ENCODE measurements at regions not wholly inside any gene's neighbourhood (a gene's known extent, or its start where the extent isn't known, plus 50 kb on each side); places are given as distances from the start of the nearest gene placed in this dataset.

- H3K27me3 ChIP-seq (ENCODE audit: insufficient read depth, poor library complexity, severe bottlenecking), result no peaks in the 10 kb centered on the region
- no peak for ATAC-seq (ENCODE audit: low read depth)
- no peak overlapping the region for H3K27ac ChIP-seq (ENCODE audit: poor library complexity, severe bottlenecking)
- no peaks in the 10 kb centered on the region for H3K4me1 ChIP-seq (ENCODE audit: insufficient read depth, poor library complexity, severe bottlenecking)
- no peak for DNase-seq (ENCODE audit: low spot score)
- H3K4me3 ChIP-seq (ENCODE audit: severe bottlenecking), result no peak overlapping the region
- no peaks in the 10 kb centered on the region for H3K36me3 ChIP-seq (ENCODE audit: low read depth)
- no peaks in the 10 kb centered on the region for H3K9me3 ChIP-seq (ENCODE audit: severe bottlenecking)
- TF ChIP-seq, protein P1, sequence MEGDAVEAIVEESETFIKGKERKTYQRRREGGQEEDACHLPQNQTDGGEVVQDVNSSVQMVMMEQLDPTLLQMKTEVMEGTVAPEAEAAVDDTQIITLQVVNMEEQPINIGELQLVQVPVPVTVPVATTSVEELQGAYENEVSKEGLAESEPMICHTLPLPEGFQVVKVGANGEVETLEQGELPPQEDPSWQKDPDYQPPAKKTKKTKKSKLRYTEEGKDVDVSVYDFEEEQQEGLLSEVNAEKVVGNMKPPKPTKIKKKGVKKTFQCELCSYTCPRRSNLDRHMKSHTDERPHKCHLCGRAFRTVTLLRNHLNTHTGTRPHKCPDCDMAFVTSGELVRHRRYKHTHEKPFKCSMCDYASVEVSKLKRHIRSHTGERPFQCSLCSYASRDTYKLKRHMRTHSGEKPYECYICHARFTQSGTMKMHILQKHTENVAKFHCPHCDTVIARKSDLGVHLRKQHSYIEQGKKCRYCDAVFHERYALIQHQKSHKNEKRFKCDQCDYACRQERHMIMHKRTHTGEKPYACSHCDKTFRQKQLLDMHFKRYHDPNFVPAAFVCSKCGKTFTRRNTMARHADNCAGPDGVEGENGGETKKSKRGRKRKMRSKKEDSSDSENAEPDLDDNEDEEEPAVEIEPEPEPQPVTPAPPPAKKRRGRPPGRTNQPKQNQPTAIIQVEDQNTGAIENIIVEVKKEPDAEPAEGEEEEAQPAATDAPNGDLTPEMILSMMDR (IDR thresholded peaks at IDR 0.05; ENCODE audit: poor library complexity, severe bottlenecking), result no peak
These were observed 90.9 kb upstream of the RNF32 start for GRCh38 chr7:156549636-156550035.

- no peaks in the 10 kb centered on the region for H3K36me3 ChIP-seq (ENCODE audit: low read depth)
- H3K4me1 ChIP-seq (ENCODE audit: insufficient read depth, poor library complexity, severe bottlenecking), result no peaks in the 10 kb centered on the region
- no peak overlapping the region for H3K4me3 ChIP-seq (ENCODE audit: severe bottlenecking)
- TF ChIP-seq, protein P1 (IDR thresholded peaks at IDR 0.05; ENCODE audit: poor library complexity, severe bottlenecking), result no peak
- no peaks in the 10 kb centered on the region for H3K27me3 ChIP-seq (ENCODE audit: insufficient read depth, poor library complexity, severe bottlenecking)
- no peak overlapping the region for H3K27ac ChIP-seq (ENCODE audit: poor library complexity, severe bottlenecking)
- no peaks in the 10 kb centered on the region for H3K9me3 ChIP-seq (ENCODE audit: severe bottlenecking)
- DNase-seq (ENCODE audit: low spot score) (no peak), ATAC-seq (ENCODE audit: low read depth) (no peak)
These were observed 92.6 kb upstream of the RNF32 start for GRCh38 chr7:156547884-156548561.

GRCh38 chr7:156545979-156546378 is 94.6 kb upstream of the RNF32 start:
- no peak for ATAC-seq (ENCODE audit: low read depth)
- Histone ChIP-seq H3K36me3 (ENCODE audit: low read depth) (no peaks in the 10 kb centered on the region), H3K27ac (ENCODE audit: poor library complexity, severe bottlenecking) (no peak overlapping the region), H3K27me3 (ENCODE audit: insufficient read depth, poor library complexity, severe bottlenecking) (no peaks in the 10 kb centered on the region), H3K4me1 (ENCODE audit: insufficient read depth, poor library complexity, severe bottlenecking) (no peaks in the 10 kb centered on the region), H3K9me3 (ENCODE audit: severe bottlenecking) (no peaks in the 10 kb centered on the region), H3K4me3 (ENCODE audit: severe bottlenecking) (no peak overlapping the region)
- DNase-seq (ENCODE audit: low spot score), result no peak
- TF ChIP-seq, protein P1 (IDR thresholded peaks at IDR 0.05; ENCODE audit: poor library complexity, severe bottlenecking), result no peak

GRCh38 chr7:156544919-156545715 is 95.5 kb upstream of the RNF32 start:
- Histone ChIP-seq H3K36me3 (ENCODE audit: low read depth) (no peaks in the 10 kb centered on the region), H3K27me3 (ENCODE audit: insufficient read depth, poor library complexity, severe bottlenecking) (no peaks in the 10 kb centered on the region), H3K27ac (ENCODE audit: poor library complexity, severe bottlenecking) (no peak overlapping the region), H3K4me1 (ENCODE audit: insufficient read depth, poor library complexity, severe bottlenecking) (no peaks in the 10 kb centered on the region), H3K9me3 (ENCODE audit: severe bottlenecking) (no peaks in the 10 kb centered on the region), H3K4me3 (ENCODE audit: severe bottlenecking) (no peak overlapping the region)
- DNase-seq (ENCODE audit: low spot score), result no peak
- TF ChIP-seq, protein P1 (IDR thresholded peaks at IDR 0.05; ENCODE audit: poor library complexity, severe bottlenecking), result no peak
- no peak for ATAC-seq (ENCODE audit: low read depth)

All from RWPE2 (cell line).